NCI-H2196 (cell line): ENCODE measurements at regions not wholly inside any gene's neighbourhood (a gene's known extent, or its start where the extent isn't known, plus 50 kb on each side); places are given as distances from the start of the nearest gene placed in this dataset.
"Not testable (repeated sequence)": the region's sequence is repeated elsewhere in the genome, so short reads cannot be mapped to it uniquely, and the experiment has no call there.

ENCODE experiments used
- DNase-seq: peaks from one replicate; lab custom pipeline; 2025; ENCODE audit not compliant: unreplicated experiment; lab: John Stamatoyannopoulos, UW

GRCh38 chr11:90512846-90513245, 290.0 kb upstream of the CHORDC1 start:
- no peak for DNase-seq

DNA sequence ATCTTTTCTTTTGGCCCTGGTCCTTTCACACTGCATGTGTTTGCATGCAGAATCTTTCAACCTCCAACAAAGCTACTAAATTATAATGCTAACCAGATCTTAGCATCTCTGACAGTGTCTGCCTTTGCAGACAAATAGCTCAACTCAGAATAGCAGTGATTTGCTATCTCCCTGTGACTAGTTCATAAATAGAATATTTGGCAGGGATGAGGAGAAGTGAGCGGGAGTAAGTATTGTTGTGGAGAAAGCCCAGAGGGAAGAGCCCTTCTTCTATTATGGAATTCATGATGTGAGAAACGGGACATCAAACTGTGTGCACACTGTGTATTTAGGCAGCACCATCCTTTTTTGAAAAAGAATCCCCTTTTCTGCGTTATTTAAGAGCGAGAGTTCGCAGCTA, 288.0 kb upstream of the CHORDC1 start:
- no peak for DNase-seq

DNA sequence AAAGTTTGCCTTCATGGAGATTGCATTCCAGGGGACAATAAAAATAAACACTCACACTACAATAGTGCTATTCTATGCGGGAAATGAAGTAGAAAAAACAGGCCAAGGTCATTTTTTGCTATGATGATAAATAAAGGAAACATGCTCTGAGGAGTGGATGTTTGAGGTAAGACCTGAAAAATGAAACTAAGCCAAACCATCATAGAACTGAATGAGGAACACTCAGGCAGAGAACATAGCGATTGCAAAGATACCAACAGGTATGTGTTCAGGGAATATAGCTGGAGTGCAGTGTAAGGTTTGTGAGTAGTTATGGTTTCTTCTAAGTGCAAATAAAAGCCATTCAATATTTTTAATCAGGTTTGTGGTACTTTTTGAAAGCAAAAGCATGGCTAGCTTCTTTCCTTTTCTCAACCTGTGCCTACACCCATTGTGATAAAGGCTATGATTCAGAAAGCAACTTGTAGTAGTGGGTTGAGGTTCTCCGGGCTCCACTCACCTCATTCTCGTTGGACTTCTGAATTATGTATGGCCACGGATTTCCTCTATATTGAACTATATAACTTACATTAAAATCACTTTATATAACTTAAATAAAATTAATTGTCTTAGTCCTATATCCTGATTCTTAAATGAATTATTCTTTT, 278.2 kb upstream of the CHORDC1 start:
- no peak for DNase-seq

DNA sequence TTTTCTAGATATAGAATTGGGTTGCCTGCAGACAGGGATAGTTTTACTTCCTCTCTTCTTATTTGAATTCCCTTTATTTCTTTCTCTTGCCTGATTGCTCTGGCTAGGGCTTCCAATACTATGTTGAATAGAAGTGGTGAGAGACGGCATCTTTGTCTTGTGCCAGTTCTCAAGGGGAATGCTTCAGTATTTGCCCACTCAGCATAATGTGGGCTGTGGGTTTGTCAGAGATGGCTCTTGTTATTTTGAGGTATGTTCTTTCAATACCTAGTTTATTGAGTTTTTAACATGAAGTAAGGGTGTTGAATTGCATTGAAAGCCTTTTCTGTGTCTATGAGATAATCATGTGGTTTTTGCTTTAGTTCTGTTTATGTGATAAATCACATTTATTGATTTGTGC, 273.9 kb upstream of the CHORDC1 start:
- DNase-seq = no peak

GRCh38 chr11:90493379-90493778, 270.5 kb upstream of the CHORDC1 start:
- no peak for DNase-seq

GRCh38 chr11:90491466-90491865, 268.6 kb upstream of the CHORDC1 start:
- no peak for DNase-seq

DNA sequence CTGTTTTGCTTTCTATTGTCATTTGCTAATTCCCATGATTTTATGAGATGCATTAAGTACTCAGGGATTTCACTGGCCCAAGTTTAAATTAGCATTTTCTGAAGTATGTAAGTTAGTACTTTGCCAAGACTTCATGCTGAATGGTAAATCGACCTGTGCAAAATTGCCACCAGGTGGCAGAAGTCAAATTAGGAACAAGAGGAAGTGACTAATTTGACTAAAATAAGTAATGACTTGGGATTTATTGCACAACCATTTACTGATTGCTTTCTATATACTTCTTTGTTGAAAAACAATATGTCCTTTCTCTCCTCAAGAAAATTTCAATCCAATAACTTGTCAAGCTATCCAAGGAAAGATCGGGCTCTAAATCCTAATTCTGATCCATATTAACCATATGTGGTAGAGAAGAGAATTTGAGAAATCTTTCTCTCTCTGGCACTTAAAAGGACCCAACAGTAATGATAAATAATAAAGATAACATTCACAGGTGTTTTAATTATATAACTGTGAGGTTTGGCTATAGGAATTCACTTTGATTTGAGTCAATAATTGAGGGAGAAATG, 253.7 kb upstream of the CHORDC1 start:
- peak; percentile 21 for DNase-seq

DNA sequence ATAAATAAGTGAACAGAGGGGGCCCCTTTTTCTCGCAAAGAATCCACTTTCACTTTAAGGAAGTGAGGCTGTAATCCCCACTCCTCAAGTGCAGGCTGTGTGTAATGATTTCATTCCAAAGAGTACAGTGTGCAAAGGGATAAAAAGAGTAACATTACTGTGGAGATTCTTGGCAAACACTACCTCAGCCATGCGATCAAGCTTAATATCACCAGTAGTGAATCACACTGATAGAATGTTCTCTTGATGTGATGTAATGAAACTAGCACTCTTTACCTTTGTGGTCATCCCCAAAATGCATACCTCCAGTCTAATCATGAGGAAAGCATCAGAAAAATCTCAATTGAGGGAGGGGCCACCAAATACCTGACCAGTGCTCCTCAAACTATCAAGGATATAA, 246.1 kb upstream of the CHORDC1 start:
- DNase-seq = no peak

GRCh38 chr11:90465553-90465952, 242.7 kb upstream of the CHORDC1 start:
- no peak for DNase-seq

DNA sequence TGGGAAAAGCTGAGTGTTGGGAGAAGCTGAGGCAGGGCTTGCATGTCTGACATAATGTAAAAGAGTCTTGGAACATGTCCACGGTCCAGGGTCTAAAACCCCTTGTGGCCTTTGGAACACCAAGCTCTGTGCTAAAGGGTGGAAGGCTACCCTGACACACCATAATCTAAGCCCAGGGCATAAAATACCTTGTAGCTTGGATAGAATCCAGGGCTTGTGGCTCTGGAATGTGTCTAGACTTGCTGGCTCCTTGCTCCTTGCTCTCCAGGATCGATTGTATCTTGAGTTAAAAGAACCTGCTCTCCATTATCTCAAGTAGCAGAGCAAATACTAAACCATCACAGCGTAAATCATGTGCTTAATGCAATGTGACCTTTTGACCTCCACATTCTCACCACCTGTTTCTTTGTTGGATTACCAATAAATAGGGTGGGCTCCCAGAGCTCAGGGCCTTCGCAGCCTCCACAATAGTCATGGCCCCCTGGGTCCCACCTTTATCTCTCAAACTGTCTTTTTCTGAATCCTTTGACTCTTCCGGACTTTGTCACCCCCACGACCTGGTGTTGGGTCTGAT, 232.6 kb upstream of the CHORDC1 start:
- not testable (repeated sequence) for DNase-seq

DNA sequence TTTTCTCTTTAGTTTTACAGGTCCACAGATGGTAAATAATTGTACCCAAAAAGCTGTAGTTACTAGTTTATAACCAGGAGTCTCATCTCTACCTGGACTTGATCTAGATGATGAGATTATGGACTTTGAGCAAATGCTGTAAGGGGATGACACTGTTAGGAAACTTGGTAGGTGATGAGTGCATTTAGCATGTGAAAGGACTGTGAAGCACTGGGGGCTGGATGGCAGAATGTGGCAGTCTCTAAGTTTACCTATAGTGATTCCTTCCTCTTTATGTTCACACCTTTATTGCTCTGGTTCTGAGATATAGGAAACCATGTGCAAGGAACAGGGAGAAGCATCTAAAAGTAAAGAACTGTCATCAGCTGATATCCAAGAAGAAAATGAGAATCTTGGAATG, 230.7 kb upstream of the CHORDC1 start:
- DNase-seq = no peak

- DNase-seq = no peak
Observed at GRCh38 chr11:90449606-90450005, 226.8 kb upstream of the CHORDC1 start.

GRCh38 chr11:90448256-90448655, 225.4 kb upstream of the CHORDC1 start:
- DNase-seq = no peak

GRCh38 chr11:90447618-90448017, 224.8 kb upstream of the CHORDC1 start:
- no peak for DNase-seq

DNA sequence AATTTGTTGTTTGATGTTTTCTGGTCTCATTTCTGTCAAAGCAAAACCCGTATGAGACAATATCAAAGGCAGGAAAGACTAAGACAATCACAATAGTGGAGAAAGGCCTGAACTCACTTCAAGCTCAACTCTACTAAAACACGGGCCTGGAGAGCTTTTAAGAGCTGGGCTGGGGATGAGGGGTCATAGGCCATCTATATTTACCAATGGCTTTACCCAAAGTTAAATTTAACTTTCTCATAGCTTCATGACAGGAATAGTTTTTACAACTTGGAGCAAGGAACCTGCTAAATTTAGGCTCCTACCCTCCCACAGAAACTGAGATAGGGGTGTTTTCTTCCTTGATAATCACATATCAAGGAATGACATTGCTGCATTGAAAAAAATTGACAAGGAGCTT, 223.4 kb upstream of the CHORDC1 start:
- no peak for DNase-seq

DNA sequence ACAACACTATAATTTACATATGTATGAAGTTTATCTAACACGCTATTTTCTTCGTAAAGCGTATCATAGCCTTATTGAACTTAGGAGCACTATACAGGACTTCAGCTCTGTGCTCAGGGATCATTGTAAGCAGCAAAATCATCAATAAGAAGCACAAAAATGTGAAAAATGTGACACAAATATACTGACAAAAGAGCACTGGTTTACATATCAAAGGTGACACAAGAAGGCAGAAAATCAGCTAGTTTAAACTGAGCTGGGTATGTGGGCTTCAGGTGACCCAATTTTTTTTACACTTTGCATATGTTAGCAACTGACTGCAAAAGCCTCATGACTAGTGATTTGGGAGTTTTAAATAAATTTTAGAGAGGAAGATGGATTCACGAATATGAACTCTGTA, 215.2 kb upstream of the CHORDC1 start:
- DNase-seq = no peak

DNA sequence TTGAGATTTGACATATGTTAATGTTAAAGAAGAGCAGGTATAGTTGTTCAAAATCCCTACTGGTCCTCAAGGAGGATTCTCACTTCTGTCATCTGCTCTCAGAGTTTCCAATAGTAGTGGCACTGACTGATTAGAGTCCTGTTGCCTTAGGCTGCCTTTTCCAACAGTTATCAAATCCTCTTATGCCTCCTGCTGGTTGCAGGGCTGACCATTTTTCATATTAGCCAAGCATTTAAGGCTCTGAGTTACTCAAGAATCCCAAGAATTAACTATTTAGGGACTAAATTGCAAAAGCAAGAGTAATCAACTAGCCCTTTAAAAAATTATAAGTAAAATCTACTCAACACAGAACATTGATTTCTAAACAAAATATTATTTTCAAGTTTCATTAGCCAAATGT, 212.0 kb upstream of the CHORDC1 start:
- no peak for DNase-seq

DNA sequence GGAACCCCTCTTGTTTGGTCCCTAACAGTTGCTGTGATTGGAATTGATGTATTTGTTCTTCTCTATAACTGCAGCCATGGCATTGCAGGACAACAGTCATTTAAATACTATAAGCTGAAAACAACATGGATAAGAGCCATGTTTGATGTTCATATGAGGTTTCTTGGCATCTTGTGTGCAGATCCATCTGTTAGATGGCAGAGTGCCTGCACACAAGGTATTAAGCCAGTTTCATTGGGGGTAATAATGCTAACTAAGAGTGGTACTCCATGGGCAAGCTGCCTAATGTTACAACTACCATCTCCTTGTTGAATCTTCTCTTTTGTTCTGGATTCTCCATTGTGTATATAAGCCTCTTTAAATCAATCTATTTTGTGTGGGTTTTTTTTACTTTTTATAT, 206.0 kb upstream of the CHORDC1 start:
- no peak for DNase-seq

DNA sequence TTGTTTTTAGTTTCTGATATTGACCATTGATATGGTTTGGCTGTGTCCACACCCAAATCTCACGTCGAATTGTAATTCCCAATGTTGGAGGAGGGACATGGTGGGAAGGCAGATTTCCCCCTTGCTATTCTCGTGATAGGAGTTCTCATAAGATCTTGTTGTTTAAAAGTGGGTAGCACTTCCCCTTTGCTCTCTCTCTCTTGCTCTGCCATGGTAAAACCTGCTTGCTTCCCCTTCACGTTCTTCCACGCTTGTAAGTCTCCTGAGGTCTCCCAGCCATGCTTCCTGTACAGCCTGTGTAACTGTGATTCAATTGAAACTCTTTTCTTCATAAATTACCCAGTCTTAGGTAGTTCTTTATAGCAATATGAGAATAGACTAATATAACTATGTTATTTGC, 203.6 kb upstream of the CHORDC1 start:
- no peak for DNase-seq

GRCh38 chr11:90423378-90423777, 200.5 kb upstream of the CHORDC1 start:
- no peak for DNase-seq

GRCh38 chr11:90422787-90423186, 199.9 kb upstream of the CHORDC1 start:
- DNase-seq = not testable (repeated sequence)

GRCh38 chr11:90414221-90414620, 191.4 kb upstream of the CHORDC1 start:
- no peak for DNase-seq

DNA sequence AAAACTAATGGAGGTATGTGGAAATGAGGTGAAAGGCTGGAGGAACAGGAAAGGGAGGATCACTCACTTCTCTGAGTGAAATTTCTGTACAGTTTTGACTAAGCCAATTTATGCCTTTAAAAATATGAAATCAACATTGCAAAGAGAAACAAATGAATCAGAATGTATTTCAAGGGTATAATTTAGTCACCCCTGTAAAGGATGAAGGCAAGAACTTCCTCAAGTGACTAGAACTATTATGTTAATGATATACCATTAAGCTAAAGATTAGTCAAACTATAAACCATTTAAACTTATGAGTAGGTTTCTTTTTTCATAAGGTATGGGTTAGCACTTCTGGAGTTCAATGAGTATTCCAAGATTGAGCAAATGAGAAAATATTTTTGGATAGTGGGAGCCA, 184.5 kb upstream of the CHORDC1 start:
- no peak for DNase-seq
